ENCODE measurements at regions not wholly inside any gene's neighbourhood (a gene's known extent, or its start where the extent isn't known, plus 50 kb on each side); places are given as distances from the start of the nearest gene placed in this dataset.

DNA sequence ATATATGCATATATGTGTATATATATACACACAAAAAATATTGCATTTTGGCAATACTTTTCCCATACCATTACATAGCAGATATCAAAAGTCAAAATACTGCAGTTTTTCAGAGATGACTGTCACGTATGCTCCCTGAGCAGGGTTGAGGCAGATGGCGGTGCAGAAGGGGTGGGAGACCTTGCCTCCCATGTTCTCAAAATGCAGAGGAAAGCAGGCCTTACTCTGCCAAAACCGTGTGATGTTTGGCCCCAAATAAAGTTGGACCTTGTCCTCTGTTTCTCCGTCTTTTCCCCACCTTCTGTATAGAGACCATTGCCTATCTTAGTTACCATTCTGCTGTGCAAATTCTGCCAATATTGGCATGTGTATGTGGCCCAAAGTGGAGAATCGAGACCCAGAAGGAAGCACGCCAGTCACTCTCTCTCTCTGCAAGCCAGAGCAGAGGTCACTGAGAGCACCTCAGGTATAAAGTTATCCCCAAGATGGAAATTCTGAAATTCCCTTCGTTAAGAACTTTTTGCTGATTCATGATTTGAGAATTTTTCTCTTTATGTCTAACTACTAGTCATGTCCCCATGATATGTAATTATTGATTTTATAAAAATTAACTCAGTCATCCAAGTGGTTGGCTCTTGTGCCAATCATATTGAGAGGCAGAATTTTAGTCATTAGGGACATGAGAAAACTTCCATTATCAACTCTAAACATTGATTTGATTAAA is 898.8 kb downstream of the EPHA4 start:
- no peak for DNase-seq
- POLR2A ChIA-PET = no interaction called here
- Mint-ChIP-seq H3K4me3 (no peak overlapping the region), H3K36me3 (ENCODE audit: low read depth) (no peaks in the 10 kb centered on the region), H3K4me1 (no peaks in the 10 kb centered on the region), H3K27me3 (peaks cover 7% of the 10 kb centered on the region), H3K27ac (no peak overlapping the region), H3K9me3 (no peaks in the 10 kb centered on the region)
- no peak for ATAC-seq (ENCODE audit: low read depth)
- CTCF ChIA-PET = no interaction called here
- TF ChIP-seq, protein P1, sequence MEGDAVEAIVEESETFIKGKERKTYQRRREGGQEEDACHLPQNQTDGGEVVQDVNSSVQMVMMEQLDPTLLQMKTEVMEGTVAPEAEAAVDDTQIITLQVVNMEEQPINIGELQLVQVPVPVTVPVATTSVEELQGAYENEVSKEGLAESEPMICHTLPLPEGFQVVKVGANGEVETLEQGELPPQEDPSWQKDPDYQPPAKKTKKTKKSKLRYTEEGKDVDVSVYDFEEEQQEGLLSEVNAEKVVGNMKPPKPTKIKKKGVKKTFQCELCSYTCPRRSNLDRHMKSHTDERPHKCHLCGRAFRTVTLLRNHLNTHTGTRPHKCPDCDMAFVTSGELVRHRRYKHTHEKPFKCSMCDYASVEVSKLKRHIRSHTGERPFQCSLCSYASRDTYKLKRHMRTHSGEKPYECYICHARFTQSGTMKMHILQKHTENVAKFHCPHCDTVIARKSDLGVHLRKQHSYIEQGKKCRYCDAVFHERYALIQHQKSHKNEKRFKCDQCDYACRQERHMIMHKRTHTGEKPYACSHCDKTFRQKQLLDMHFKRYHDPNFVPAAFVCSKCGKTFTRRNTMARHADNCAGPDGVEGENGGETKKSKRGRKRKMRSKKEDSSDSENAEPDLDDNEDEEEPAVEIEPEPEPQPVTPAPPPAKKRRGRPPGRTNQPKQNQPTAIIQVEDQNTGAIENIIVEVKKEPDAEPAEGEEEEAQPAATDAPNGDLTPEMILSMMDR (IDR thresholded peaks at IDR 0.05) = no peak
- intact Hi-C loops (cut with micrococcal nuclease) = no loop called here

DNA sequence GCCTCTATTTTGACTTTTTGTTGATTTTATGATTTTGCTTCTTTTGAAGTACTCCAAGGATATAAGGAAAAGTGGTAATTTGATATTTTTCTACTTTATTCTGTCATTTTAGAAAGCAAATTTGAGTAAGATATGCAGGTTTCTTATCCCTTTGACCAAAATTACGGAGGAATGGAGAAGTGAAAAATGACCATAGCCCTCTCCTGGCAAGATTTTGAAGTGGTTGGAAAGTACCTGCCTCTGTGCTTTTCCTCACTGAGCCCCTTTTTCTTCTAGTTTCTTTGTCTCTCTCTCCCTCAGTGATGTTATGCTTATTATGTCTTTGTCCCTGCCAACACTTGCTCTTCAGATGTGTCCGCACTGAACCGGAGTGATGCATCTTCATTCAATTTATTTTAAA is 898.1 kb downstream of the EPHA4 start:
- DNase-seq = no peak
- ATAC-seq (ENCODE audit: low read depth) = no peak
- no peak overlapping the region for H3K4me3 Mint-ChIP-seq
- H3K27ac Mint-ChIP-seq = no peak overlapping the region
- intact Hi-C loops (cut with micrococcal nuclease) = no loop called here
- ChIA-PET POLR2A (no interaction called here), CTCF (no interaction called here)
- H3K27me3 Mint-ChIP-seq = peaks cover 7% of the 10 kb centered on the region
- no peaks in the 10 kb centered on the region for H3K36me3 Mint-ChIP-seq (ENCODE audit: low read depth)
- no peaks in the 10 kb centered on the region for H3K9me3 Mint-ChIP-seq
- TF ChIP-seq, protein P1 (IDR thresholded peaks at IDR 0.05) = no peak
- no peaks in the 10 kb centered on the region for H3K4me1 Mint-ChIP-seq

DNA sequence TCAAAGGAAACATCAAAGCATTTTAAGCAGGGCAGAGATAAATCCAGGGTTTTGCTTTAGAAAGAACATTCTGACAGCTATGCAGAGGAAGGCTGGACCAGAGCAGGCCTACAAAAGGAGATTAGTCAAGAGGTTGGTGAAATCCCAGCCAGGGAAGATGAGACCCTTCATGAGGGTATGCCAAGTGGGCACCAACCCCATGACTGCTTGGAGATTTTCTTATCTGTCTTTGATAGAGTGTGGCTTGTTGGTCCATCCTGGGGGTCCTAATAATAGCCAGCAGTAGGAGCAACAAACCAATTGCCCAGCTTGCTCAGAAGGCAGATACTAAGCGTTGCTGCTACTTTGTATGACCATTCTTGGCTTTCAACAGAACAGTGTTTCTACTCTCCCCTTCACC is 895.4 kb downstream of the EPHA4 start:
- intact Hi-C loops (cut with micrococcal nuclease) = no loop called here
- POLR2A ChIA-PET = no interaction called here
- no peaks in the 10 kb centered on the region for H3K4me1 Mint-ChIP-seq
- no peak overlapping the region for H3K27ac Mint-ChIP-seq
- H3K36me3 Mint-ChIP-seq (ENCODE audit: low read depth) = no peaks in the 10 kb centered on the region
- TF ChIP-seq, protein P1 (IDR thresholded peaks at IDR 0.05) = no peak
- CTCF ChIA-PET = no interaction called here
- ATAC-seq (ENCODE audit: low read depth) = no peak
- H3K4me3 Mint-ChIP-seq = no peak overlapping the region
- DNase-seq = no peak
- H3K27me3 Mint-ChIP-seq = peaks cover 2% of the 10 kb centered on the region
- H3K9me3 Mint-ChIP-seq = no peaks in the 10 kb centered on the region

DNA sequence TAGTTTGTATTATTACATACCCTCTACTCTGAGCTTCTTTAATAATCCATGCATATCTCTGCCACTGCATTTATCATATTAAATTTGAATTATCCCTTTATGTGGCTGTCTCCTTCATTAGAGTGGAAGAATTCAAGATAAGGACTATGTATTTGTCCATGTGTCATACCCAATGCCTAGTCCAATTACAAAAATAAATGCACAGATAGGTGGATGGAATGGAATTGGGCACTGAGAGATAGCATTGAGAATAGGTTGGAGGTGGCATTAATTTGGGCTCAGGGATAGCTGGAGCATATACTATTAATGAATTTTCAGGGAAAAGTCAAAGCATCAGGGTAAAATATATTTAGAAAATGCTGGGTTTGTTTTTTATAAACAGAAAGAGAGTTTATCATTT is 893.2 kb downstream of the EPHA4 start:
- ATAC-seq (ENCODE audit: low read depth) = no peak
- POLR2A ChIA-PET = no interaction called here

DNA sequence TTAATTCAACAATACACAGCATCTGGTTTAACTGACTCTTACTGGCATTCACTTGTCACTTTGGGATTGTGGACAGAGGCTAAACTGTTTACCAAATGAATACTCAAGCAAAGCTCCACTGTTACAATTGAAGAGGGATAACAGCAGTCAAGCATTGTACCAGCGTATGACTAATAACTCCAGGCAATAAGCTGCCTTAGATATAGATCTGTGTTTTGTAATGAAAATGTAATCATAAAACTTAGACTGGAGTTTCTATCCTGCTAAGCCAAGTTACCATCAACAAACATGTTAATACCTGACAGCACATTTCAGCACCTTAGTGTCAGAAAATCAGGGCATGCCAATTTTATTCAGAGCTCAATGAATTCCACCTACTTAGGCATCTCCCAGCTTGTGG is 889.5 kb downstream of the EPHA4 start:
- H3K27ac Mint-ChIP-seq = no peak overlapping the region
- ChIA-PET POLR2A (no interaction called here), CTCF (no interaction called here)
- DNase-seq = no peak
- H3K9me3 Mint-ChIP-seq = no peaks in the 10 kb centered on the region
- H3K27me3 Mint-ChIP-seq = peaks cover 8% of the 10 kb centered on the region
- intact Hi-C loops (cut with micrococcal nuclease) = no loop called here
- H3K4me3 Mint-ChIP-seq = no peak overlapping the region
- H3K4me1 Mint-ChIP-seq = peaks cover 13% of the 10 kb centered on the region
- H3K36me3 Mint-ChIP-seq (ENCODE audit: low read depth) = no peaks in the 10 kb centered on the region
- no peak for ATAC-seq (ENCODE audit: low read depth)
- TF ChIP-seq, protein P1 (IDR thresholded peaks at IDR 0.05) = no peak

More for the DNA sequence above, 893.2 kb downstream of the EPHA4 start:
- peaks cover 4% of the 10 kb centered on the region for H3K4me1 Mint-ChIP-seq
- intact Hi-C loops (cut with micrococcal nuclease) = no loop called here
- TF ChIP-seq, protein P1 (IDR thresholded peaks at IDR 0.05) = no peak
- no peak overlapping the region for H3K27ac Mint-ChIP-seq
- no peaks in the 10 kb centered on the region for H3K36me3 Mint-ChIP-seq (ENCODE audit: low read depth)
- H3K9me3 Mint-ChIP-seq = no peaks in the 10 kb centered on the region
- H3K27me3 Mint-ChIP-seq = no peaks in the 10 kb centered on the region
- no peak overlapping the region for H3K4me3 Mint-ChIP-seq
- DNase-seq = no peak
- CTCF ChIA-PET = interaction anchor here (1.0 kb wide), 1 partner anchor 895 kb away, joined by 3 read pairs; no protein-coding TSS in a partner anchor
